ENCODE measurements at regions not wholly inside any gene's neighbourhood (a gene's known extent, or its start where the extent isn't known, plus 50 kb on each side); places are given as distances from the start of the nearest gene placed in this dataset. TPM values are rescaled to one million over a fixed set of nuclear protein-coding genes. Genes with fewer than 3 reads are reported as not detected.

DNA sequence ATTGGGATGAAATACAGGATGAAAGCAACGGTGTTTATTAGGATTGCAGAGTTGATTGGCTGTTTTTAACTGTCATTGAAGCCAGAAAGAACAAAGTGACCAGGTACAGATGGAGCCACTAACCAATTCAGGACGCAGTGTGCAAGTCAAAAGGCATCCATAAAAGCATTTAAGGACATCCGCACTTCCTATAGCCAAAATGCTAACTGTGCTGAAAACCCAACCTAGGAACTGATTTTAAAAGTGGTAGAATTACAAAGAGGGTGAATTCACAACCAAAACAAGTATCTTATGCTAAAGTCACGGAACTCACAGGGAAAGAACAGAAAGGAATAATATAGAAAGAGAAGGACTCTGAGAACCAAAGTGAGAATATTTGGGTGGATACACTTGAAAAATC is 63.1 kb upstream of the FOXG1 start:
- no peak overlapping the region for H3K27ac ChIP-seq (ENCODE audit: low read depth, low read length)
- no peak overlapping the region for H3K4me3 ChIP-seq (ENCODE audit: low read depth, low read length)
- H3K27me3 ChIP-seq (ENCODE audit: control insufficient read depth, insufficient read depth, low read length) = no peaks in the 10 kb centered on the region
- POLR2A ChIA-PET = no interaction called here
- CTCF ChIA-PET = no interaction called here
- H3K9me3 ChIP-seq (ENCODE audit: control insufficient read depth, insufficient read depth, low read length) = no peaks in the 10 kb centered on the region
- TF ChIP-seq, protein P1, sequence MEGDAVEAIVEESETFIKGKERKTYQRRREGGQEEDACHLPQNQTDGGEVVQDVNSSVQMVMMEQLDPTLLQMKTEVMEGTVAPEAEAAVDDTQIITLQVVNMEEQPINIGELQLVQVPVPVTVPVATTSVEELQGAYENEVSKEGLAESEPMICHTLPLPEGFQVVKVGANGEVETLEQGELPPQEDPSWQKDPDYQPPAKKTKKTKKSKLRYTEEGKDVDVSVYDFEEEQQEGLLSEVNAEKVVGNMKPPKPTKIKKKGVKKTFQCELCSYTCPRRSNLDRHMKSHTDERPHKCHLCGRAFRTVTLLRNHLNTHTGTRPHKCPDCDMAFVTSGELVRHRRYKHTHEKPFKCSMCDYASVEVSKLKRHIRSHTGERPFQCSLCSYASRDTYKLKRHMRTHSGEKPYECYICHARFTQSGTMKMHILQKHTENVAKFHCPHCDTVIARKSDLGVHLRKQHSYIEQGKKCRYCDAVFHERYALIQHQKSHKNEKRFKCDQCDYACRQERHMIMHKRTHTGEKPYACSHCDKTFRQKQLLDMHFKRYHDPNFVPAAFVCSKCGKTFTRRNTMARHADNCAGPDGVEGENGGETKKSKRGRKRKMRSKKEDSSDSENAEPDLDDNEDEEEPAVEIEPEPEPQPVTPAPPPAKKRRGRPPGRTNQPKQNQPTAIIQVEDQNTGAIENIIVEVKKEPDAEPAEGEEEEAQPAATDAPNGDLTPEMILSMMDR (IDR thresholded peaks at IDR 0.05; ENCODE audit: low read depth, low read length) = no peak
- DNase-seq (ENCODE audit: low read depth, low spot score) = no peak

DNA sequence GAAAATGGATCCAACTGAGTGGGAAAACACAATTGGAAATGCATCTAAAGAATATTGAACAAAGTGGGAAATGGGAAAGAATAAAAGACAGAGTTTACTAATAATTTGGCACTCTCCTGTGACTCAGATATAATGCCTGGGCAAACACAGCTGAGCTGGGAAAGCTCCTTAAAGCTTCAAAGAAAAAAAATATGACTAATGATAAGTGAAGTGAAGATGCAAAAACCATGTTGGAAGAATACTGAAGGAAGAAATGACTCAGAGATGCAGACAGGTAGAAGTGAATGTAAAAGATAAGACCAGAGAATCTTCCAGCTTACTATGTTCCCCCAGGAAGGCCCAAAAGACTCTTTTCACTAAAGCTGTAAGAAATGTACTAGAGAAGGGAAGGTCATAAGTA is 62.4 kb upstream of the FOXG1 start:
- ChIA-PET POLR2A (no interaction called here), CTCF (no interaction called here)
- TF ChIP-seq, protein P1 (IDR thresholded peaks at IDR 0.05; ENCODE audit: low read depth, low read length) = no peak
- H3K4me3 ChIP-seq (ENCODE audit: low read depth, low read length) = no peak overlapping the region
- DNase-seq (ENCODE audit: low read depth, low spot score) = no peak
- H3K27me3 ChIP-seq (ENCODE audit: control insufficient read depth, insufficient read depth, low read length) = no peaks in the 10 kb centered on the region
- no peaks in the 10 kb centered on the region for H3K9me3 ChIP-seq (ENCODE audit: control insufficient read depth, insufficient read depth, low read length)
- no peak overlapping the region for H3K27ac ChIP-seq (ENCODE audit: low read depth, low read length)

DNA sequence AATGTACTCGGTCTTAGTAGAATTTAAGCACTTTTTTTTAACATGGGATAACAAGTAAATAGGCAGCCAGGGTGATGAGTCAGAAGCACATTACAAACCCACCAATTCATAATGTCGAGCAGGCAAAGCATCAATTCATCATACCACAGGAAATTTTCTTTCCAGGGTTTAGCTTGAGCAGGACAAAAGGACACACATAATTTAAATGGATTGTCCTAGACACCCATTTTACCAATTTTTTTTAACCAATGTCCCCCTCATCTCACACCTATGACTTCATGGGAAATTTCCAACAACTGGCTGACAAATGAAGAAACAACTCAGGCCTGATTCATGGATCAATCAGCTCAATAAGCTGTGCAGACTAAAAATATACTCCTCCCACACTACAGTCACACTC is 58.8 kb upstream of the FOXG1 start:
- H3K4me3 ChIP-seq (ENCODE audit: low read depth, low read length) = no peak overlapping the region
- H3K9me3 ChIP-seq (ENCODE audit: control insufficient read depth, insufficient read depth, low read length) = peaks cover 5% of the 10 kb centered on the region
- ChIA-PET CTCF (no interaction called here), POLR2A (no interaction called here)
- TF ChIP-seq, protein P1 (IDR thresholded peaks at IDR 0.05; ENCODE audit: low read depth, low read length) = no peak
- DNase-seq (ENCODE audit: low read depth, low spot score) = no peak
- H3K27me3 ChIP-seq (ENCODE audit: control insufficient read depth, insufficient read depth, low read length) = no peaks in the 10 kb centered on the region
- no peak overlapping the region for H3K27ac ChIP-seq (ENCODE audit: low read depth, low read length)

DNA sequence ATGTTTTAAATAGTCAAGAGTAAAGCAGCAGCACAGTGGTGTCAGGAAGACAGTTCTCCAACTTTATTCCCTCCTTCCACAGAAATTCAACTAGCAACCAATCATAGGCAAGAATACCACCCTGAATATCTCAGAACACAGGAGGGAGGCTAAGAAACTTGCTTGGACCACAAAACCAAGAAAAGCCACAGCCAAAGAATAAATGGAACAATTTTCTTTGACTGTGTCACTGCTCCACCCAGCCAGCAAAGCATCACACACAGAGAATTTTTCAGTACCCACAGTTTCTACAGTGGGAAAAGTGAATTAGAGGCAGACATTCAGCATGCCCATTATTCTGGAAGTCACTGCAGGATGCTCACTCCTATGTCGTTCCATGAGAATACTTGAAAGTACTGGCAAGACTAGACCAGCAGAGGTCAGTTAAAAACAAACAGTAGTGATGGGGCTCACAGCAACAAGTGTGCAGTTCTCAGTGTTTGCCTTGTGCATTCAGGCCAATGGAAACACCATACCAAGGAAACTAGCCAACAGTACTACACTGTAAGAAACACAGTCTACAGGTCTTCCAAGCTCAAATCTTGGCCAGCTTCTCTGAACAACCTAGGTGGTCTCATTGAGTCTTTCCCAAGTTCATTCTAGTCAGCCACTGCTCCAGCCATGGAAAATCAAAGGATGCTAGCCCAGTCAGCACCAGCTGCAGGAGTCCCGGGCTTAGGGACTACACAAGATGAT is 56.8 kb upstream of the FOXG1 start:
- CTCF ChIA-PET = no interaction called here
- H3K9me3 ChIP-seq (ENCODE audit: control insufficient read depth, insufficient read depth, low read length) = peaks cover 5% of the 10 kb centered on the region
- DNase-seq (ENCODE audit: low read depth, low spot score) = no peak
- H3K27me3 ChIP-seq (ENCODE audit: control insufficient read depth, insufficient read depth, low read length) = no peaks in the 10 kb centered on the region
- POLR2A ChIA-PET = no interaction called here
- H3K4me3 ChIP-seq (ENCODE audit: low read depth, low read length) = no peak overlapping the region
- no peak overlapping the region for H3K27ac ChIP-seq (ENCODE audit: low read depth, low read length)
- TF ChIP-seq, protein P1 (IDR thresholded peaks at IDR 0.05; ENCODE audit: low read depth, low read length) = no peak

Small RNAs in the stretch of these regions (small RNA-seq; reads per million reads assigned to genes)
- gene EIF4A1P12 (ENCODE audit: insufficient read length, low read depth) (not detected), gene MIR3171 (ENCODE audit: insufficient read length, low read depth) (not detected), gene MIR4307 (ENCODE audit: insufficient read length, low read depth) (not detected)
